Spleen (tissue), 11 donors: ENCODE measurements at regions not wholly inside any gene's neighbourhood (a gene's known extent, or its start where the extent isn't known, plus 50 kb on each side); places are given as distances from the start of the nearest gene placed in this dataset.

Source experiments
- DNase-seq: peaks from one replicate; pipeline ENCODE4 v3.0.0-alpha.2; 2020
- H3K27ac ChIP-seq, 8 donors: fragments of 200-600 bp; sonication (generic) in 7 of 8; 1 replicate in 4 of 8; 2 replicates in 4 of 8; pipeline versions ENCODE4 v1.5.0 to v1.8.0; 2016 to 2021; ENCODE audit warnings: inconsistent platforms in 4 of 8, mild to moderate bottlenecking in 4 of 8, moderate library complexity in 1 of 8
- H3K27me3 ChIP-seq, 7 donors: fragments of 200-600 bp; sonication (generic) in 6 of 7; replicated peaks in 1 of 7; 1 replicate in 4 of 7; 2 replicates in 3 of 7; pipeline versions ENCODE4 v1.5.0 to v1.8.0; 2016 to 2021; ENCODE audit warnings: inconsistent platforms in 3 of 7, mild to moderate bottlenecking in 1 of 7
- H3K36me3 ChIP-seq, 6 donors: fragments of 200-600 bp; sonication (generic) in 5 of 6; 1 replicate in 4 of 6; 2 replicates in 2 of 6; pipeline versions ENCODE4 v1.5.0 to v1.8.0; 2016 to 2021; ENCODE audit warnings: inconsistent platforms in 2 of 6
- H3K4me1 ChIP-seq, 6 donors: fragments of 200-600 bp; sonication (generic) in 5 of 6; 1 replicate in 3 of 6; 2 replicates in 3 of 6; pipeline versions ENCODE4 v1.5.0 to v1.8.0; 2016 to 2021; ENCODE audit warnings: inconsistent platforms in 3 of 6
- H3K4me3 ChIP-seq, 8 donors: fragments of 200-600 bp; sonication (generic) in 7 of 8; 1 replicate in 4 of 8; 2 replicates in 4 of 8; pipeline versions ENCODE4 v1.5.0 to v1.8.0; 2016 to 2021; ENCODE audit warnings: inconsistent platforms in 4 of 8, mild to moderate bottlenecking in 4 of 8, moderate library complexity in 2 of 8
- H3K9me3 ChIP-seq, 8 donors: fragments of 200-600 bp; sonication (generic) in 7 of 8; 1 replicate in 4 of 8; 2 replicates in 4 of 8; pipeline versions ENCODE4 v1.5.0 to v1.8.0; 2016 to 2021; ENCODE audit warnings: inconsistent platforms in 4 of 8
- POLR2A ChIP-seq, 3 donors: fragments of 450-650 bp; IDR thresholded peaks; one replicate each; pipeline ENCODE4 v1.5.1; 2017; ENCODE audit warnings: antibody characterized with exemption in 3 of 3, mild to moderate bottlenecking in 1 of 3
- POLR2AphosphoS5 ChIP-seq, 3 donors: sonication (generic); formaldehyde crosslinking; IDR thresholded peaks; one replicate each; pipeline ENCODE4 v1.5.1; 2017; ENCODE audit warnings: antibody characterized with exemption in 3 of 3
- WGBS, 5 donors: extraction: QIAGEN DNeasy Blood & Tissue Kit in 3 of 5; methylation state at CpG; one replicate each; pipeline versions ENCODE4 v1.1.5 to v1.1.7; 2013 to 2018; 5-methylcytosine and 5-hydroxymethylcytosine counted together
- intact Hi-C: fragments of 100-400 bp; cut with DNase I; formaldehyde crosslinking; loops from one replicate; pipeline ENCODE4 v1.15.0; 2023; ENCODE audit warnings: low total_unique reads
- TF ChIP-seq, protein P1 (sequence below), 11 experiments: fragments of 200-600 bp in 7 of 11; fragments of 450-650 bp in 4 of 11; sonication (generic) in 4 of 11; IDR thresholded peaks in 8 of 11; conservative IDR thresholded peaks in 3 of 11; 1 replicate in 7 of 11; 2 replicates in 4 of 11; pipeline versions ENCODE4 v1.4.0 to v1.8.0; 2016 to 2021; ENCODE audit warnings: antibody characterized with exemption in 11 of 11, inconsistent platforms in 4 of 11, mild to moderate bottlenecking in 1 of 11
- donor health status: healthy with polysubstance abuse.
- donor health status: DM: no; HTN: no; CAD: no; lungs with moderate emphysema.
- donor health status: DM: no; HTN: no; CAD: no.
- donor health status: Bipolar disorder and iron deficiency.
- donor health status: healthy.
- donor health status: DM: no; HTN: no; CAD: no.
- donor health status: DM: yes; HTN: yes; CAD: no.

DNA sequence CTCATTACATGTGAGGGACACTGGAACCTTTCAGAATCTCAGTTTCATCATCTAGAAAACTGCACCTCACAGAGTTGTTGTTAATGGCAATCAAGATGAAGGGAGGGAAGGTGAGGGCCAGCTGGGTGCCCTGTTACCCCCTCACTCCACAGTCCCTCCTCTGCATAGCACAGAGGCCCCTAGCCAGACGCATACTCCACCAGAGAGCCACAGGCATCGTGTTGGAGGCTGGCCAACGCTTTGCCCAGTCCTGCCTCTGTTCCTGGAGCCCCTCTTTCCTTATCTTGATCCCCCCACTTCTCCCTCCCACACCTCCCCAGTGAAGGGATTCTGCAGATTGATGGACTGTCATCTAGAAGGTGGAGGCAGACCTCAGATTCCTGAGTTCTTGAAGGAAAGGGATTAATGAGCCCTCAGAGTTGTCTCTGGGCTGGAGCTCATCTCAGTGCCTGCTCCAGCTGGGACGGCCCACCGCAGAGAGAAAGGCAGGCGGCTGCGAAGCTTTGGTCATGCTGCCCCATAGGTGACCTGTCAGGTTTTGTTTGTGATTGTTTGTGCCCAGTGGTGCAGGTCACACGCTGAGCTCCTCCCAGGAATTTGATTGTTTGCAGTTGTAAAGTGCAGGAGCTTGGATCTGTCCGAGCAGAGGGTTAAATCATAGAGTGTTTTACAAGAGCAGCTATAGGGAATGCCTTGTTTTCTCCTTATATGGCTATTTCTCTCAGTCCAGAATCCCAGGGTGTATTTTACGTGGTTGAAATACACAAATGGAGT is 487.3 kb downstream of the CCDC171 start:
- TF ChIP-seq, protein P1, sequence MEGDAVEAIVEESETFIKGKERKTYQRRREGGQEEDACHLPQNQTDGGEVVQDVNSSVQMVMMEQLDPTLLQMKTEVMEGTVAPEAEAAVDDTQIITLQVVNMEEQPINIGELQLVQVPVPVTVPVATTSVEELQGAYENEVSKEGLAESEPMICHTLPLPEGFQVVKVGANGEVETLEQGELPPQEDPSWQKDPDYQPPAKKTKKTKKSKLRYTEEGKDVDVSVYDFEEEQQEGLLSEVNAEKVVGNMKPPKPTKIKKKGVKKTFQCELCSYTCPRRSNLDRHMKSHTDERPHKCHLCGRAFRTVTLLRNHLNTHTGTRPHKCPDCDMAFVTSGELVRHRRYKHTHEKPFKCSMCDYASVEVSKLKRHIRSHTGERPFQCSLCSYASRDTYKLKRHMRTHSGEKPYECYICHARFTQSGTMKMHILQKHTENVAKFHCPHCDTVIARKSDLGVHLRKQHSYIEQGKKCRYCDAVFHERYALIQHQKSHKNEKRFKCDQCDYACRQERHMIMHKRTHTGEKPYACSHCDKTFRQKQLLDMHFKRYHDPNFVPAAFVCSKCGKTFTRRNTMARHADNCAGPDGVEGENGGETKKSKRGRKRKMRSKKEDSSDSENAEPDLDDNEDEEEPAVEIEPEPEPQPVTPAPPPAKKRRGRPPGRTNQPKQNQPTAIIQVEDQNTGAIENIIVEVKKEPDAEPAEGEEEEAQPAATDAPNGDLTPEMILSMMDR (IDR thresholded peaks at IDR 0.05 in 8 of 11, conservative IDR thresholded peaks at IDR 0.05 in 3 of 11) = no peak
- no peak for TF ChIP-seq POLR2A (IDR thresholded peaks at IDR 0.05)
- H3K9me3 ChIP-seq = no peaks in the 10 kb centered on the region
- H3K27ac ChIP-seq = no peak overlapping the region
- no peaks in the 10 kb centered on the region for H3K27me3 ChIP-seq
- no peak overlapping the region for H3K4me3 ChIP-seq
- WGBS, 5 donors = 68 to 77% (median 74%) methylated on average over 10 of the region's 10 CpGs
- intact Hi-C loops = no loop called here
- no peaks in the 10 kb centered on the region for H3K36me3 ChIP-seq
- no peaks in the 10 kb centered on the region for H3K4me1 ChIP-seq
- no peak for DNase-seq

GRCh38 chr9:16043756-16044578 is 491.1 kb downstream of the CCDC171 start:
- TF ChIP-seq POLR2AphosphoS5 (IDR thresholded peaks at IDR 0.05) (no peak), POLR2A (IDR thresholded peaks at IDR 0.05) (no peak)
- TF ChIP-seq, protein P1 (IDR thresholded peaks at IDR 0.05 in 8 of 11, conservative IDR thresholded peaks at IDR 0.05 in 3 of 11) = no peak
- Histone ChIP-seq H3K36me3 (no peaks in the 10 kb centered on the region), H3K4me1 (no peaks in the 10 kb centered on the region), H3K9me3 (no peaks in the 10 kb centered on the region), H3K27ac (no peak overlapping the region), H3K27me3 (no peaks in the 10 kb centered on the region), H3K4me3 (no peak overlapping the region)
- intact Hi-C loops = no loop called here
- WGBS, 5 donors = 62 to 77% (median 69%) methylated on average over 5 of the region's 5 CpGs
- no peak for DNase-seq

DNA sequence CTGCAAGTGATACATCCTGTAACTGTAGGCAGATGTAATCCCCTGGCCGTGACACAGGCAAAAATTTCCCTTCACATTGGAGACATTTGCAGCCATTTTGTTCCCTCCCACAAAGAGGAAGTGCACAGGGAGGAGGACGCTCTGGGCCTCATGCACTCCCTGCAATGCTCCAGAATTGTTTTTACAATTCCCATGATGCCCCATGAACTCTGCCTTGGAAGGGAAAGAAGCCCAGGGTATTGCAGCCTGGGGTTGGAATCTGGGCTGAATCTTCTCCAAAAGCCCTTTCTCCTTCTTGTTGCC is 491.7 kb downstream of the CCDC171 start:
- Histone ChIP-seq H3K4me3 (no peak overlapping the region), H3K27me3 (no peaks in the 10 kb centered on the region), H3K36me3 (no peaks in the 10 kb centered on the region), H3K4me1 (no peaks in the 10 kb centered on the region), H3K9me3 (no peaks in the 10 kb centered on the region), H3K27ac (no peak overlapping the region)
- intact Hi-C loops = no loop called here
- 29 to 67% (median 44%) methylated on average over 2 of the region's 2 CpGs for WGBS, 5 donors
- TF ChIP-seq POLR2A (IDR thresholded peaks at IDR 0.05) = no peak
- TF ChIP-seq, protein P1 (IDR thresholded peaks at IDR 0.05 in 8 of 11, conservative IDR thresholded peaks at IDR 0.05 in 3 of 11) = no peak
- no peak for TF ChIP-seq POLR2AphosphoS5 (IDR thresholded peaks at IDR 0.05)
- DNase-seq = no peak

DNA sequence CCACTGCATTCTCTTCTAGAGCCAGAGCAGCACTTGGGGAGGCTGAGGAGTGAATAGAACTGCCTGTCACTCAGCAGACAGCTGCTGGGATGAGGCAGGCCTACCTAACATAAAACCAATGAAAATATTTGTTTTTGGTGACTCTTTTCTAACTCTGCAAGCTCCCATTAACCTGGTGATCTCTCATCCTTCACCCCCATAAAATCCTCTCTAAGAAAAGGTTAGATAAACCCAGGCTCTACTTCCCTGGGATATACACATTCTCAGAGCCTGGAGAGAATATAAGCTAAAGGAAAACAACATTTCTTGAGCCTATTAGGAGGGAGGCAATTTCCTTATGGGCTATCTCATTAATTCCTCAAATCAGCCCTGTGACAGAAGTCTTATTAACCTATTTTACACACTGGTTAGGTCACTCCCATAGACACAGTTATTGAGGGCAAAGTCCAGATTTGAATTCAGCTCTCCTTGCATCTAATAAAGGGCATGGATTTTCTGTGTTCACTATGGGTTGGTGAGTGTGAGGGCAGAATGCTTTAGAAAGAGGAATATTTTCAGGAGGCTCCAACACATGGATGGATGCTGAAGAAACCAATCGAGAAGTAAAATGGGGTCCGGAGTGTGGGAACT is 492.9 kb downstream of the CCDC171 start:
- Histone ChIP-seq H3K4me1 (no peaks in the 10 kb centered on the region), H3K4me3 (no peak overlapping the region), H3K9me3 (no peaks in the 10 kb centered on the region), H3K27me3 (no peaks in the 10 kb centered on the region), H3K27ac (no peak overlapping the region), H3K36me3 (no peaks in the 10 kb centered on the region)
- TF ChIP-seq POLR2AphosphoS5 (IDR thresholded peaks at IDR 0.05) (no peak), POLR2A (IDR thresholded peaks at IDR 0.05) (no peak)
- TF ChIP-seq, protein P1 (IDR thresholded peaks at IDR 0.05 in 8 of 11, conservative IDR thresholded peaks at IDR 0.05 in 3 of 11) = no peak
- intact Hi-C loops = no loop called here
- no peak for DNase-seq
- WGBS, 5 donors = 89 to 100% (median 94%) methylated on average over 2 of the region's 2 CpGs
